ENCODE measurements at regions not wholly inside any gene's neighbourhood (a gene's known extent, or its start where the extent isn't known, plus 50 kb on each side); places are given as distances from the start of the nearest gene placed in this dataset.

GRCh38 chr17:20922128-20922670 lies 120.6 kb downstream of the USP22 start:
- TF ChIP-seq ZNF121 (CRISPR knock-in tag; IDR thresholded peaks at IDR 0.05), result no peak
- no peak for TF ChIP-seq FOXK1 (CRISPR knock-in tag; IDR thresholded peaks at IDR 0.05)
- TF ChIP-seq CTCF (IDR thresholded peaks at IDR 0.05), result no peak
- no peak for TF ChIP-seq MYBL2 (CRISPR knock-in tag; IDR thresholded peaks at IDR 0.05)
- TF ChIP-seq MAX (CRISPR knock-in tag; IDR thresholded peaks at IDR 0.05), result no peak
- no peak for TF ChIP-seq GABPB1 (CRISPR knock-in tag; IDR thresholded peaks at IDR 0.05)
- TF ChIP-seq ZNF396 (CRISPR knock-in tag; IDR thresholded peaks at IDR 0.05; ENCODE audit: borderline replicate concordance), result no peak
